ENCODE measurements at regions not wholly inside any gene's neighbourhood (a gene's known extent, or its start where the extent isn't known, plus 50 kb on each side); places are given as distances from the start of the nearest gene placed in this dataset.
A peak's percentile ranks its signal among the peaks of the same experiment; 100 is the strongest.

DNA sequence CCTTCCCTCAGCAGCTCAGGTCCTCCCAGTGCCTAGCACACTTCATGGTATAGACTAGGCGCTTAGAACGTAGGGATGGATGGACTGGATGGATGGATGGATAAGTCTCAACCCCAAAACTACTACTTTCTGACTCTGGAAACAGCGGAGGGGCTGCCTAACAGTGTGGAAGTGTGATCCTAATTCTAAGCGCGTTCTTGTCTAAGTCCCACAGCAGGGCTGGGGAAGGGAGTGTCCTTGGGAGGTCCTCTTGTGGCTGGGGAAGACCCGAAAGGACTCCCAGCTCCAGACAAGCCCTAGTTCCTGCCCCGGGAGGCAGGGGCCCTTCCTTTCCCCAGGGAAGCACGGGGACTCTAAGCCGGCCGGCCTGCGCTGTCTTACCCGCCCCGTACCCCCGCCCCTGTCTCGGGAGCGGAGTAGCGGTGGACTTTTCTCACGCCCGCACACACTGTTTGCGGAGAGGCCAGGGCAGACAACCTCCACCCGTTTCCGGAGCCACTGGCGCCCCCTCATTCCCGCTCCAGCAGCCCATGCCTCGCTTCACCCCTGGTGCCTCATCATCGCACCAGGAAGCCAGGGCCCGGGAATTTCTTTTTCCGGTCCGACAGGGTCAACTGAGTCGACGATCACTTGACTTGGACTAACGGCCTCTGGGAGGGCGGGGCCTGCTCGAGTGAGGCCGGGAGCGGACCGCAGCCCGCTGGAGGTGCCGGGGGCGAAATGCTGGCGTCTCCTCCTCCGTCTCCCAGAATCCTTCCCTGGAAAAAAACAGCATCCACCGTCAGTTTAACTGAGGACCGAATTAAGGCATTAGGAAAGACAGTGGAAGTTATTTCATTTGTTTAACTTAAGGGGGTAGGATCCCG is 133.3 kb downstream of the TBC1D2B start:
- Histone ChIP-seq H3K4me3 (ENCODE audit: low read depth, low read length) (peak overlapping the region; percentile 35), H3K36me3 (ENCODE audit: control insufficient read depth in 2 of 2, insufficient read depth in 1 of 2, low read length in 2 of 2) (no peaks in the 10 kb centered on the region), H3K27ac (ENCODE audit: extremely low read depth, low read depth, low read length) (peak overlapping the region; percentile 62), H3K9me3 (ENCODE audit: control insufficient read depth, insufficient read depth, low read depth, low read length) (no peaks in the 10 kb centered on the region), H3K4me1 (ENCODE audit: control insufficient read depth, insufficient read depth, low read length) (no peaks in the 10 kb centered on the region)
- ChIA-PET POLR2A (no interaction called here), CTCF (interaction anchor here (0.7 to 4.1 kb wide), 5 partner anchors 15 to 317 kb away, joined by 3 to 21 read pairs (median 3); no protein-coding TSS in a partner anchor)
- TF ChIP-seq ZNF561 (tag by site-specific recombination; IDR thresholded peaks at IDR 0.05; ENCODE audit: borderline replicate concordance) (no peak), ZNF610 (tag by site-specific recombination; IDR thresholded peaks at IDR 0.05; ENCODE audit: borderline replicate concordance) (no peak), ZFHX2 (tag by site-specific recombination; conservative IDR thresholded peaks at IDR 0.05) (peak; percentile 73), SP7 (tag by site-specific recombination; IDR thresholded peaks at IDR 0.05) (0 out of 2 replicates have a peak, but pooled peaks have one; percentile 21), SCRT1 (tag by site-specific recombination; IDR thresholded peaks at IDR 0.05; ENCODE audit: borderline replicate concordance) (no peak), SP2 (tag by site-specific recombination; IDR thresholded peaks at IDR 0.05) (peak; percentile 42), EGR2 (tag by site-specific recombination; IDR thresholded peaks at IDR 0.05; ENCODE audit: low read depth) (peak; percentile 65; the same call in 1 of the 2 replicates), ZNF394 (tag by site-specific recombination; IDR thresholded peaks at IDR 0.05; ENCODE audit: borderline replicate concordance) (peak; percentile 81; the same call in 1 of the 2 replicates), SP3 (tag by site-specific recombination; IDR thresholded peaks at IDR 0.05) (peak; percentile 47), ZNF549 (tag by site-specific recombination; IDR thresholded peaks at IDR 0.05) (no peak), ZNF248 (tag by site-specific recombination; IDR thresholded peaks at IDR 0.05) (no peak), IKZF3 (tag by site-specific recombination; IDR thresholded peaks at IDR 0.05) (no peak), YY1 (tag by site-specific recombination; IDR thresholded peaks at IDR 0.05) (no peak), ZNF335 (tag by site-specific recombination; conservative IDR thresholded peaks at IDR 0.05) (peak; percentile 71), ZNF391 (tag by site-specific recombination; IDR thresholded peaks at IDR 0.05; ENCODE audit: borderline replicate concordance, low read depth) (no peak), GLIS2 (tag by site-specific recombination; IDR thresholded peaks at IDR 0.05) (no peak), ZBTB20 (tag by site-specific recombination; IDR thresholded peaks at IDR 0.05) (peak; percentile 38; the same call in 1 of the 2 replicates), ZIC2 (tag by site-specific recombination; IDR thresholded peaks at IDR 0.05) (peak; percentile 61), ZBTB17 (tag by site-specific recombination; IDR thresholded peaks at IDR 0.05) (peak; percentile 34; the same call in 1 of the 2 replicates)
- TF ChIP-seq, protein P1, sequence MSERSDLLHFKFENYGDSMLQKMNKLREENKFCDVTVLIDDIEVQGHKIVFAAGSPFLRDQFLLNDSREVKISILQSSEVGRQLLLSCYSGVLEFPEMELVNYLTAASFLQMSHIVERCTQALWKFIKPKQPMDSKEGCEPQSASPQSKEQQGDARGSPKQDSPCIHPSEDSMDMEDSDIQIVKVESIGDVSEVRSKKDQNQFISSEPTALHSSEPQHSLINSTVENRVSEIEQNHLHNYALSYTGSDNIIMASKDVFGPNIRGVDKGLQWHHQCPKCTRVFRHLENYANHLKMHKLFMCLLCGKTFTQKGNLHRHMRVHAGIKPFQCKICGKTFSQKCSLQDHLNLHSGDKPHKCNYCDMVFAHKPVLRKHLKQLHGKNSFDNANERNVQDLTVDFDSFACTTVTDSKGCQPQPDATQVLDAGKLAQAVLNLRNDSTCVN (tag by site-specific recombination; optimal IDR thresholded peaks at IDR 0.05) = peak; percentile 37
- TF ChIP-seq, protein P2, sequence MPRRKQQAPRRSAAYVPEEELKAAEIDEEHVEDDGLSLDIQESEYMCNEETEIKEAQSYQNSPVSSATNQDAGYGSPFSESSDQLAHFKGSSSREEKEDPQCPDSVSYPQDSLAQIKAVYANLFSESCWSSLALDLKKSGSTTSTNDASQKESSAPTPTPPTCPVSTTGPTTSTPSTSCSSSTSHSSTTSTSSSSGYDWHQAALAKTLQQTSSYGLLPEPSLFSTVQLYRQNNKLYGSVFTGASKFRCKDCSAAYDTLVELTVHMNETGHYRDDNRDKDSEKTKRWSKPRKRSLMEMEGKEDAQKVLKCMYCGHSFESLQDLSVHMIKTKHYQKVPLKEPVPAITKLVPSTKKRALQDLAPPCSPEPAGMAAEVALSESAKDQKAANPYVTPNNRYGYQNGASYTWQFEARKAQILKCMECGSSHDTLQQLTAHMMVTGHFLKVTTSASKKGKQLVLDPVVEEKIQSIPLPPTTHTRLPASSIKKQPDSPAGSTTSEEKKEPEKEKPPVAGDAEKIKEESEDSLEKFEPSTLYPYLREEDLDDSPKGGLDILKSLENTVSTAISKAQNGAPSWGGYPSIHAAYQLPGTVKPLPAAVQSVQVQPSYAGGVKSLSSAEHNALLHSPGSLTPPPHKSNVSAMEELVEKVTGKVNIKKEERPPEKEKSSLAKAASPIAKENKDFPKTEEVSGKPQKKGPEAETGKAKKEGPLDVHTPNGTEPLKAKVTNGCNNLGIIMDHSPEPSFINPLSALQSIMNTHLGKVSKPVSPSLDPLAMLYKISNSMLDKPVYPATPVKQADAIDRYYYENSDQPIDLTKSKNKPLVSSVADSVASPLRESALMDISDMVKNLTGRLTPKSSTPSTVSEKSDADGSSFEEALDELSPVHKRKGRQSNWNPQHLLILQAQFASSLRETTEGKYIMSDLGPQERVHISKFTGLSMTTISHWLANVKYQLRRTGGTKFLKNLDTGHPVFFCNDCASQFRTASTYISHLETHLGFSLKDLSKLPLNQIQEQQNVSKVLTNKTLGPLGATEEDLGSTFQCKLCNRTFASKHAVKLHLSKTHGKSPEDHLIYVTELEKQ (tag by site-specific recombination; IDR thresholded peaks at IDR 0.05; ENCODE audit: borderline replicate concordance) = no peak
- TF ChIP-seq, protein P3, sequence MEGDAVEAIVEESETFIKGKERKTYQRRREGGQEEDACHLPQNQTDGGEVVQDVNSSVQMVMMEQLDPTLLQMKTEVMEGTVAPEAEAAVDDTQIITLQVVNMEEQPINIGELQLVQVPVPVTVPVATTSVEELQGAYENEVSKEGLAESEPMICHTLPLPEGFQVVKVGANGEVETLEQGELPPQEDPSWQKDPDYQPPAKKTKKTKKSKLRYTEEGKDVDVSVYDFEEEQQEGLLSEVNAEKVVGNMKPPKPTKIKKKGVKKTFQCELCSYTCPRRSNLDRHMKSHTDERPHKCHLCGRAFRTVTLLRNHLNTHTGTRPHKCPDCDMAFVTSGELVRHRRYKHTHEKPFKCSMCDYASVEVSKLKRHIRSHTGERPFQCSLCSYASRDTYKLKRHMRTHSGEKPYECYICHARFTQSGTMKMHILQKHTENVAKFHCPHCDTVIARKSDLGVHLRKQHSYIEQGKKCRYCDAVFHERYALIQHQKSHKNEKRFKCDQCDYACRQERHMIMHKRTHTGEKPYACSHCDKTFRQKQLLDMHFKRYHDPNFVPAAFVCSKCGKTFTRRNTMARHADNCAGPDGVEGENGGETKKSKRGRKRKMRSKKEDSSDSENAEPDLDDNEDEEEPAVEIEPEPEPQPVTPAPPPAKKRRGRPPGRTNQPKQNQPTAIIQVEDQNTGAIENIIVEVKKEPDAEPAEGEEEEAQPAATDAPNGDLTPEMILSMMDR (tag by site-specific recombination; IDR thresholded peaks at IDR 0.05) = 0 out of 2 replicates have a peak, but pooled peaks have one; percentile 37
- TF ChIP-seq, protein P4, sequence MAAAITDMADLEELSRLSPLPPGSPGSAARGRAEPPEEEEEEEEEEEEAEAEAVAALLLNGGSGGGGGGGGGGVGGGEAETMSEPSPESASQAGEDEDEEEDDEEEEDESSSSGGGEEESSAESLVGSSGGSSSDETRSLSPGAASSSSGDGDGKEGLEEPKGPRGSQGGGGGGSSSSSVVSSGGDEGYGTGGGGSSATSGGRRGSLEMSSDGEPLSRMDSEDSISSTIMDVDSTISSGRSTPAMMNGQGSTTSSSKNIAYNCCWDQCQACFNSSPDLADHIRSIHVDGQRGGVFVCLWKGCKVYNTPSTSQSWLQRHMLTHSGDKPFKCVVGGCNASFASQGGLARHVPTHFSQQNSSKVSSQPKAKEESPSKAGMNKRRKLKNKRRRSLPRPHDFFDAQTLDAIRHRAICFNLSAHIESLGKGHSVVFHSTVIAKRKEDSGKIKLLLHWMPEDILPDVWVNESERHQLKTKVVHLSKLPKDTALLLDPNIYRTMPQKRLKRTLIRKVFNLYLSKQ (tag by site-specific recombination; IDR thresholded peaks at IDR 0.05; ENCODE audit: borderline replicate concordance) = no peak
- TF ChIP-seq, protein P5, sequence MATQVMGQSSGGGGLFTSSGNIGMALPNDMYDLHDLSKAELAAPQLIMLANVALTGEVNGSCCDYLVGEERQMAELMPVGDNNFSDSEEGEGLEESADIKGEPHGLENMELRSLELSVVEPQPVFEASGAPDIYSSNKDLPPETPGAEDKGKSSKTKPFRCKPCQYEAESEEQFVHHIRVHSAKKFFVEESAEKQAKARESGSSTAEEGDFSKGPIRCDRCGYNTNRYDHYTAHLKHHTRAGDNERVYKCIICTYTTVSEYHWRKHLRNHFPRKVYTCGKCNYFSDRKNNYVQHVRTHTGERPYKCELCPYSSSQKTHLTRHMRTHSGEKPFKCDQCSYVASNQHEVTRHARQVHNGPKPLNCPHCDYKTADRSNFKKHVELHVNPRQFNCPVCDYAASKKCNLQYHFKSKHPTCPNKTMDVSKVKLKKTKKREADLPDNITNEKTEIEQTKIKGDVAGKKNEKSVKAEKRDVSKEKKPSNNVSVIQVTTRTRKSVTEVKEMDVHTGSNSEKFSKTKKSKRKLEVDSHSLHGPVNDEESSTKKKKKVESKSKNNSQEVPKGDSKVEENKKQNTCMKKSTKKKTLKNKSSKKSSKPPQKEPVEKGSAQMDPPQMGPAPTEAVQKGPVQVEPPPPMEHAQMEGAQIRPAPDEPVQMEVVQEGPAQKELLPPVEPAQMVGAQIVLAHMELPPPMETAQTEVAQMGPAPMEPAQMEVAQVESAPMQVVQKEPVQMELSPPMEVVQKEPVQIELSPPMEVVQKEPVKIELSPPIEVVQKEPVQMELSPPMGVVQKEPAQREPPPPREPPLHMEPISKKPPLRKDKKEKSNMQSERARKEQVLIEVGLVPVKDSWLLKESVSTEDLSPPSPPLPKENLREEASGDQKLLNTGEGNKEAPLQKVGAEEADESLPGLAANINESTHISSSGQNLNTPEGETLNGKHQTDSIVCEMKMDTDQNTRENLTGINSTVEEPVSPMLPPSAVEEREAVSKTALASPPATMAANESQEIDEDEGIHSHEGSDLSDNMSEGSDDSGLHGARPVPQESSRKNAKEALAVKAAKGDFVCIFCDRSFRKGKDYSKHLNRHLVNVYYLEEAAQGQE (tag by site-specific recombination; IDR thresholded peaks at IDR 0.05) = no peak

All from HEK293 (cell line).